B cell (primary cell): ENCODE measurements at regions not wholly inside any gene's neighbourhood (a gene's known extent, or its start where the extent isn't known, plus 50 kb on each side); places are given as distances from the start of the nearest gene placed in this dataset.

Experiments
- CTCF ChIP-seq: fragments of 200-600 bp; IDR thresholded peaks from one replicate; pipeline ENCODE4 v1.8.0; 2022; ENCODE audit warnings: antibody characterized with exemption, mild to moderate bottlenecking
- EZH2 ChIP-seq: IDR thresholded peaks from 2 replicates; pipeline ENCODE4 v1.6.1; 2012; ENCODE audit warnings: borderline replicate concordance, low read depth, mild to moderate bottlenecking, moderate library complexity, low read length; ENCODE audit not compliant: insufficient read depth, poor library complexity, severe bottlenecking

- TF ChIP-seq CTCF, result no peak
- TF ChIP-seq EZH2, result no peak
Measured at GRCh38 chr7:21192657-21193056, 235.2 kb upstream of the SP4 start.
